Panc1 (cell line): ENCODE measurements at regions not wholly inside any gene's neighbourhood (a gene's known extent, or its start where the extent isn't known, plus 50 kb on each side); places are given as distances from the start of the nearest gene placed in this dataset.
"Not testable (repeated sequence)": the region's sequence is repeated elsewhere in the genome, so short reads cannot be mapped to it uniquely, and the experiment has no call there.

Source experiments
- CTCF ChIP-seq: fragments of 450-650 bp; IDR thresholded peaks from 2 replicates; pipeline ENCODE4 v1.5.1; 2017; ENCODE audit warnings: mild to moderate bottlenecking
- POLR2AphosphoS5 ChIP-seq: IDR thresholded peaks from 2 replicates; pipeline ENCODE4 v1.6.1; 2012; ENCODE audit warnings: mild to moderate bottlenecking, low read depth, low read length, moderate library complexity
- SIN3A ChIP-seq: IDR thresholded peaks from 2 replicates; pipeline ENCODE4 v1.6.1; 2012; ENCODE audit warnings: low read depth, mild to moderate bottlenecking, low read length, moderate library complexity, borderline replicate concordance; ENCODE audit not compliant: insufficient read depth

- TF ChIP-seq POLR2AphosphoS5, SIN3A, CTCF: not testable (repeated sequence)
Observed at GRCh38 chr20:48514577-48514976, 313.2 kb downstream of the PREX1 start.
